CD4-positive, alpha-beta T cell (primary cell): ENCODE measurements at regions not wholly inside any gene's neighbourhood (a gene's known extent, or its start where the extent isn't known, plus 50 kb on each side); places are given as distances from the start of the nearest gene placed in this dataset.

Experiments used
- ATAC-seq: fragments of 200-7000 bp; cut with Tn5 transposase; one replicate; pipeline ENCODE4 v1.10.0; 2022; ENCODE audit warnings: mild to moderate bottlenecking; ENCODE audit not compliant: poor library complexity
- CTCF ChIA-PET: fragments of 350-600 bp; sonication (Branson Sonifier 250); formaldehyde crosslinking; loops from one replicate; lab custom pipeline; 2021; ENCODE audit warnings: antibody characterized with exemption, inconsistent platforms; lab: Charles Lee
- POLR2A ChIA-PET: fragments of 350-600 bp; sonication (Branson Sonifier 250); formaldehyde crosslinking; loops from one replicate; lab custom pipeline; 2021; ENCODE audit warnings: antibody characterized with exemption, inconsistent platforms; lab: Charles Lee
- DNase-seq, 14 experiments: peaks; one replicate each; pipeline ENCODE4 v3.0.0-alpha.2; 2013 to 2020; ENCODE audit warnings: mixed read lengths in 2 of 14
- H3K27ac ChIP-seq, 2 donors: one replicate each; pipeline versions ENCODE4 v1.5.1 to v1.7.0; 2013; ENCODE audit warnings: low read length in 2 of 2, low read depth in 1 of 2, mild to moderate bottlenecking in 1 of 2
- H3K27me3 ChIP-seq, 2 experiments: 1 replicate in 1 of 2; 2 replicates in 1 of 2; pipeline versions ENCODE4 v1.6.1 to v1.7.0; 2013; ENCODE audit warnings: low read length in 2 of 2, control low read depth in 1 of 2, mild to moderate bottlenecking in 1 of 2, moderate library complexity in 1 of 2; ENCODE audit not compliant: insufficient read depth in 2 of 2, control insufficient read depth in 1 of 2
- H3K36me3 ChIP-seq: one replicate; pipeline ENCODE4 v1.6.1; 2013; ENCODE audit warnings: low read length, control low read depth; ENCODE audit not compliant: insufficient read depth
- H3K4me1 ChIP-seq: one replicate; pipeline ENCODE4 v1.6.1; 2013; ENCODE audit warnings: low read length, control low read depth; ENCODE audit not compliant: insufficient read depth
- H3K4me3 ChIP-seq: one replicate; pipeline ENCODE4 v1.5.1; 2013; ENCODE audit warnings: mild to moderate bottlenecking, low read length, moderate library complexity
- H3K9me3 ChIP-seq, 2 experiments: 1 replicate in 1 of 2; 2 replicates in 1 of 2; pipeline versions ENCODE4 v1.6.1 to v1.7.0; 2013; ENCODE audit warnings: low read length in 2 of 2, mild to moderate bottlenecking in 2 of 2, control low read depth in 1 of 2, moderate library complexity in 1 of 2; ENCODE audit not compliant: control insufficient read depth in 1 of 2, insufficient read depth in 1 of 2
- H3K27ac Mint-ChIP-seq: one replicate; pipeline ENCODE4 v1.8.0; 2020; ENCODE audit warnings: mixed read lengths
- H3K27me3 Mint-ChIP-seq: one replicate; pipeline ENCODE4 v1.8.0; 2021; ENCODE audit warnings: mixed read lengths
- H3K36me3 Mint-ChIP-seq: one replicate; pipeline ENCODE4 v1.8.0; 2021; ENCODE audit warnings: low read depth, mixed read lengths
- H3K4me1 Mint-ChIP-seq: one replicate; pipeline ENCODE4 v1.8.0; 2021; ENCODE audit warnings: low read depth, mixed read lengths
- H3K4me3 Mint-ChIP-seq: one replicate; pipeline ENCODE4 v1.8.0; 2020; ENCODE audit warnings: mild to moderate bottlenecking, mixed read lengths
- H3K9me3 Mint-ChIP-seq: one replicate; pipeline ENCODE4 v1.8.0; 2020; ENCODE audit warnings: mixed read lengths
- CTCF ChIP-seq: fragments of 200-600 bp; IDR thresholded peaks from one replicate; pipeline ENCODE4 v1.8.0; 2022; ENCODE audit warnings: antibody characterized with exemption, mild to moderate bottlenecking
- intact Hi-C, 2 experiments: fragments of 100-400 bp; cut with DNase I in 1 of 2; cut with micrococcal nuclease in 1 of 2; formaldehyde crosslinking; loops; one replicate each; pipeline versions ENCODE4 v1.15.1 to v1.9.0; 2023 to 2025; cut with DNase I, micrococcal nuclease

GRCh38 chr6:170067181-170067641 lies 223.7 kb downstream of the DLL1 start:
- intact Hi-C loops: no loop called here
- POLR2A ChIA-PET: no interaction called here
- Histone ChIP-seq H3K27me3 (no peaks in the 10 kb centered on the region), H3K36me3 (no peaks in the 10 kb centered on the region), H3K9me3 (peaks cover 0 to 13% of the 10 kb centered on the region in 2 experiments), H3K4me3 (no peak overlapping the region), H3K27ac (no peak overlapping the region), H3K4me1 (no peaks in the 10 kb centered on the region)
- Mint-ChIP-seq H3K27ac (no peak overlapping the region), H3K9me3 (peaks cover 5% of the 10 kb centered on the region), H3K36me3 (no peaks in the 10 kb centered on the region), H3K4me1 (no peaks in the 10 kb centered on the region), H3K4me3 (no peak overlapping the region), H3K27me3 (peaks cover 7% of the 10 kb centered on the region)
- DNase-seq: peak in 2 of 14 experiments; percentile 6 to 15
- no peak for ATAC-seq
- CTCF ChIA-PET: no interaction called here
- no peak for TF ChIP-seq CTCF

- ATAC-seq: no peak
- H3K27ac Mint-ChIP-seq: no peak overlapping the region
- Histone ChIP-seq H3K4me3 (no peak overlapping the region), H3K36me3 (no peaks in the 10 kb centered on the region), H3K9me3 (peaks cover 0 to 13% of the 10 kb centered on the region in 2 experiments), H3K27ac (no peak overlapping the region), H3K4me1 (no peaks in the 10 kb centered on the region), H3K27me3 (no peaks in the 10 kb centered on the region)
- H3K9me3 Mint-ChIP-seq: peaks cover 5% of the 10 kb centered on the region
- peaks cover 7% of the 10 kb centered on the region for H3K27me3 Mint-ChIP-seq
- no peak for TF ChIP-seq CTCF
- POLR2A ChIA-PET: no interaction called here
- H3K4me3 Mint-ChIP-seq: no peak overlapping the region
- H3K4me1 Mint-ChIP-seq: no peaks in the 10 kb centered on the region
- no peaks in the 10 kb centered on the region for H3K36me3 Mint-ChIP-seq
- intact Hi-C loops: no loop called here
- DNase-seq: peak in 1 of 14 experiments; percentile 15
- CTCF ChIA-PET: no interaction called here
Measured at GRCh38 chr6:170066679-170067078, 224.2 kb downstream of the DLL1 start.

- Mint-ChIP-seq H3K27me3 (peaks cover under 1% of the 10 kb centered on the region), H3K36me3 (no peaks in the 10 kb centered on the region), H3K27ac (no peak overlapping the region), H3K4me3 (no peak overlapping the region), H3K9me3 (no peaks in the 10 kb centered on the region), H3K4me1 (no peaks in the 10 kb centered on the region)
- intact Hi-C loops: no loop called here
- TF ChIP-seq CTCF: no peak
- no peaks in the 10 kb centered on the region for H3K36me3 ChIP-seq
- no peak overlapping the region for H3K27ac ChIP-seq
- no peaks in the 10 kb centered on the region for H3K27me3 ChIP-seq
- peaks cover 0 to 13% of the 10 kb centered on the region in 2 experiments for H3K9me3 ChIP-seq
- DNase-seq (peak in 1 of 14 experiments; percentile 17), ATAC-seq (no peak)
- H3K4me1 ChIP-seq: no peaks in the 10 kb centered on the region
- no peak overlapping the region for H3K4me3 ChIP-seq
- ChIA-PET POLR2A (no interaction called here), CTCF (no interaction called here)
Measured at GRCh38 chr6:170063851-170064602, 226.9 kb downstream of the DLL1 start.
